Activated naive CD4-positive, alpha-beta T cell treated with anti-CD3 and anti-CD28 coated beads, Interleukin-2, amount 50 U/mL, for 16 hours (primary cell): ENCODE measurements at regions not wholly inside any gene's neighbourhood (a gene's known extent, or its start where the extent isn't known, plus 50 kb on each side); places are given as distances from the start of the nearest gene placed in this dataset.

Experiments
- DNase-seq: peaks from one replicate; pipeline ENCODE4 v3.0.0-alpha.2; 2020

DNA sequence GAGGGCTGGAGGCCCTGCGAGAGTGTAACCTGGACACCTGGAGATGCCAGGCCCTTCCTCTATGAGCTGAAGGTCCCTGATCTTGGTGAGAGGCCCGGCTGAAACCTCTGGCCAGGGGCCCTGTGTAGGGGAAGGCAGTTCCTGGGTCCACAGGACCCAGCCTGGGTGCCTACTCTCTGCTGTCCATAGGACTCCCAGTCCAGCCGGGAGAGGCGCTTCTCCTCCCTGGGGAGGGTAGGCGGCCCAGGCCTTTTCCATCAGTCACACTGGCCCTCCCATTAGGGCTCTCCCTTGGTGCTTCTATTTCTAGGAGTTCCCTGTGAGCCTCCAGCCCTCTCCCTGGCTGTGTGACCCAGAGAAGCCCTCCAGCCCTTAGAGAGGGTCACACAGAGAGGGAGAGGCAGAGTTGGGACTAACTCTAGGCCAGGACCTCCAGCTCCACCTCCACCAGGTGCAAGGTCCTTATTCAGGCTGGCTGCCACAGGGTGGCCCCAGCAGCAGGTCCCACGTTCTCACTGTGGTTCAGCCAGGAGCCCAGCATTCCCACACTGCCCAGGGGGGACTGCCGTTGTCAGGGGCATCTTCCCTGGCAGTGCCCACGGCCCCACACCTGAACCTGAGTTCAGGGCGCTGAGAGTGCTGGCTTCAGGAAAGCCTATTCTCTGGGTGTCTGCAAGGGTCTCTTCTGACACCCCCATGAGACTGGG is 146.8 kb downstream of the SMAD6 start:
- DNase-seq: no peak

DNA sequence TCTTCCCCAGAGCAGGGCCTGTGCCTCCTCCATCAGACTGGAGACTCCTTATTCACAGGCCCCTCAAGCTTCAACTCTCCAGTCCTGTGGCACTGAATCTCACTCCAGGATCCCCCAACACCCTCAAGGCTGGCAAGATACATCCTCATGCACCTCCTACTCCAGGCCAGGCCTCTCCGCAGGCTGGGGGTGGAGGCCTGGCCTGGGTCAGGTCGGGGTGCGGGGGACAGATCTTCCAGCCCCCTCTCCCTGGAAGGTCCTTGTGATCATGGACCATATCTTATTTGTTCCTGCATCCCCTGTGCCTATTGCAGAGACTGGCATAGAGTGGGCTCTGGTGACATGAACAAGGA is 147.3 kb downstream of the SMAD6 start:
- no peak for DNase-seq

- DNase-seq: no peak
These were observed 147.7 kb downstream of the SMAD6 start for GRCh38 chr15:66849746-66850077.

DNA sequence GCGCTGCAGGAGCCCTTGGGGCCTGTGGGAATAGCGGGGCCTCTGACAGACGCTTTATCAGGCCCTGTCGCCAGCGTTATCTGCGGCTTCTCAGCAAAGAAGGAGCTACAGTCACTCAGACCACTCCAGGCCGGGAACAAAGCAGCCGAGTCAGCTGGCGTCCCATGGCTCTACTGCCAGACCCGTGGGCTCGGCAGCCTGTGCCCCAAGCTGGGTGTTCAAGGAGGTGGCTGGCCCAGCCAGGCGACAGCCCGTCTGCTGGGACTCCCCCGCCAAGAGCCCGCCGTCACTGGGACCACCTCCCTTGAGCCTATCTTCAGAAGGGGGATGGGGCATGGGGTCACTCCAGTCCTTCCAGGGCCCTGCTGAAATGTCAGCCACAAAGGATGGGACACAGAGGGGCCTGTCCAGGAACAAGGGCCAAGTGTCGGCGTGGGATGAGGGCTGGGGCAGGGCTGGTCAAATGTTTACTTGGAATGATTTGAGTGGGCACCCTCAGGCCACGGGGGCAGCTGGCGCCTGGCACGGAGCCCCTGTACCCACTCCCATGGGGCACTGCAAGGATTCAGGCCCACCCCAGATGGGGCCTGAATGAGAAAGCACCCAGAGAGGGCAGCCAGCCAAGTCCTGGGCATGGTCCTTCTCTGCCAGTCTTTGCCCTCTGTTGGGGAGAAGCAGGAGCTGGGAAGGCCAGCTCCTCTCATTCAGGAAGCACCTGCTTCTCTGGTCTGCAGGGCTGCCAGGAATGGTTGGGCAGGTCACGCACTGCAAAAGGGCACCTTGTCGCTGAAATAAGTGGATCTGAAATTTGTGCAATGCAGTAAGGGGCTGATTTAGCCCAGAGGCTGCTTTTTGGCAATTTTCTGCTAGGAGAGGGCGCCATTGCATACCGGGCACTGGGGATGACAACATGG is 148.3 kb downstream of the SMAD6 start:
- DNase-seq: no peak

- no peak for DNase-seq
These were observed 148.9 kb downstream of the SMAD6 start for GRCh38 chr15:66850996-66851310.

GRCh38 chr15:66851311-66852063 is 149.5 kb downstream of the SMAD6 start:
- peak; percentile 80 for DNase-seq

- no peak for DNase-seq
These were observed 150.2 kb downstream of the SMAD6 start for GRCh38 chr15:66852064-66852905.

DNA sequence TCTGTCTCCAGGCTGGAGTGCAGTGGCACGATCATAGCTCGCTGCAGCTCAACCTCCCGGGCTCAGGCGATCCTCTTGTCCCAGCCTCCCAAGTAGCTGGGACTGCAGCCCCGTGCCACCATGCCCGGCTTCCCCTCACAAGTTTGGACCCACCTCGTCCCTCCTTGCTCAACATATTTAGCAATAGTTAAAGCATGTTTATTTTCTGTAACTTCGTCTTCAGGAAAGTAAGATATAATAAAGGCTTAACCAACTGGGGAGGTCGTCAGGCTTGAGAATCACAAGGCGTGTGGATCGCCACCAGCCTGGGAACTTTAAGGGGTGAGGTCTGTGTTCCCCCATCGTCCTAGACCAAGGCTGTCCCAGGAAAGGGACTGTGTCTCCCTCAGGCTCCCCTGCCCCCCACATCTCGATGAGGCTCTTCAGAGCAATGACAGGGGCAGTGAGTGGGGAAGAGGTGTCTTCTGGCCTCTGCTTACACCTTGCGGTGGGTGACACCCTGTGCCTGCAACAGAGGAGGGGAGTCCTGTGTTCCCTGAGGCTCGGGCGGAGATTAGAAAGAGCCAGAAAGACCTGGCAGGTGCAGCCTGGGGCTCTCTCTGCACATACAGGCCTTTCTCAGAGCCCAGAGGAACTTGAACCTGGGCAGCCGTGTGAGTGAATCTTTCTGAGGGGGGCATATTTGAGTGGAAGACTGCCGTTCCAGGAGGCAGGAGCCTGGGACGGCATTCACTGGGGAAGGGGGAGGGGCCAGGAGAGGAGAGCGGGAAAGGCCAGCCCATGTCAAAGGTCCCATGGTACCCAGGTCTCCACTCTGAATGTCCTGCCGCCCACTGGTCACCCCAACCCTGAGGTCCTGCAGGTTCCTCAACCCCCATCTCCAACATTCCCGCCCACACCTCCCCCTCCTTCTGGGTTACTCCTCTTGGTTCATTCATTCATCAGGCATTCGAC is 152.3 kb downstream of the SMAD6 start:
- DNase-seq: no peak

GRCh38 chr15:66855041-66855440 is 153.0 kb downstream of the SMAD6 start:
- DNase-seq: no peak

- DNase-seq: no peak
These were observed 155.7 kb downstream of the SMAD6 start for GRCh38 chr15:66857694-66858093.

GRCh38 chr15:66858423-66859207 is 156.6 kb downstream of the SMAD6 start:
- no peak for DNase-seq

DNA sequence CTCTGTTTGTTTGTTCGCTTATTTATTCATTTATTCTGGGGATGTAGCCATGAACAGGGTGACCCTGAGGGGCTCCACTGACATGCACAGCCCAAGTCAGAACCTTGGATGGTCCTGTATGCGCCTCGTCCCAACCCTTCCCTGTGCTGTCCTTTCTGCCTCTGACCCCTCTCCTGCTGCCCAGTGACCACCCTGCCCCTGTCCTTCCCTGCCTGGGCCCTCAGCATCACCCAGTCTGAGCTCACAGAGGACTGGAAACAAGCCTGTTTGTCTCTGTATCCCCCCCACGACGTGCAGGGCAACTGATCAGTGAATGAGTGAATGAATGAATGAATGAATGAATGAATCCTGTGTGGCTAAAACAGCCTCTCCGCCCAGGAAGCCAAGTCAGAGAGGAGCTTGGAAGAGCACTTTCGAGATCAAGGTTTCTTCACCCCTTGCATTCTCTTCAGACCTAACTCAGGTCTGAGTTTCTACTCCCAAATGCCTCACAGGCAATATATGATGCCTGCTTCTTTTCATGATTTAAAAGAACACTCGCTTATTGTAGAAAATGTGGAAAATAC is 157.7 kb downstream of the SMAD6 start:
- no peak for DNase-seq

DNA sequence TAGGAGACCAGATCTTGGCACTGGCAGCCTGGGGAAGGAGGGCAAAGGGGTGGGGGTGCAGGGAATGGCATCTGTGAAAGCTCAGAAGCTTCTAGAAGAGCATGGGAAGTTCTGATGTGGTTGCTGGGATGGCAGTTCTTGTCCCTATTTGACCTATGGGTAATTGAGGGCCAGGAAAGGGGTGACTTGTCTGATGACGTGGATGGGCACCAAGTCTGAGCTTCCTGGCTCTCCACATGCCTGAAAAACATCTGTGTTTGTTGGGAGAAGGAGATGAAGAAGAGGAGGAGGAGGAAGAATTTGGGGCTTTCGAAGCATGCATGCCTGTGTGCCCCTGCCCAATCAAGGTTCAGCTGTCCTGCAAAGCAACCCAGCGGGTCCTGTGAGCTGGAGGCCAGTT is 158.8 kb downstream of the SMAD6 start:
- DNase-seq: no peak

DNA sequence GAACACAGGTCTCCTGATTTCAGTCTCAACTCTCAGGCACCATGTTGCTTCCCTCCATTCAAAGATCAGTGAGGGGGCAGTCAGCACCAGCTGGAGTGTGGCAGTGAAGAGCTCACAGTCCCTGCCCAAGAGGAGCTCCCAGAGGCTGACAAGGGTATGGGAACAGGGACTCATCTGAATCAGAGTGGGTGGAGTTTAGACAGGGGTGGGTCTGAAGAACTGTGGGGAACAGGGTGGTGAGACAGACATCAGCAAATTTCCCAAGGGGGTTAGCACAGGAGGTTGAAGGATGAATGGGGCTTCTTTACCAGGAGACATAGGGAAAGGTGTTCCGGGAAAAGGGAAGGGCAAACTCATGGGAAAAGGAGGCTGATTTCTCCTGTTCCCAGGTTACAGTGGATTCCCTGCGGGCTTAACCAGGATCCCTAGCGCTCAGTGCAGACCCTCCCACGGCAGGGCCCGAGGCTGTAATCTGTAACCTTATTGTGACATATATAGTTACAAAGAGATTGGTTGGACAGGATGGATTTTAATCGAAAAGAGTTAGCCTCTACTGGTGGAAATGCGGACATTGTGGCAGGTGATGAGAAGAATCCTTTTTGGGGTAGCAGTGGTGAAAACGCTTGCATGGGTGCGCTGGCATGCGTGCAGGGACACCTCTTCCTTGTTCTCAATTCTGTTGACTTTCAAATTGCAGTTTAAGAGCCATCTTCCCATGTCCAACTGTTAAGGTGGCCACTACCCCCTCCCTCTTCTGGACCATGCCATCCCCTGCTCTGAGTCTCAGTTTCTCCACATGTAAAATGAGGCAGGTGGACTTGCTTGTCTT is 160.3 kb downstream of the SMAD6 start:
- no peak for DNase-seq

- DNase-seq: peak; percentile 76
These were observed 160.9 kb downstream of the SMAD6 start for GRCh38 chr15:66862940-66863335.

DNA sequence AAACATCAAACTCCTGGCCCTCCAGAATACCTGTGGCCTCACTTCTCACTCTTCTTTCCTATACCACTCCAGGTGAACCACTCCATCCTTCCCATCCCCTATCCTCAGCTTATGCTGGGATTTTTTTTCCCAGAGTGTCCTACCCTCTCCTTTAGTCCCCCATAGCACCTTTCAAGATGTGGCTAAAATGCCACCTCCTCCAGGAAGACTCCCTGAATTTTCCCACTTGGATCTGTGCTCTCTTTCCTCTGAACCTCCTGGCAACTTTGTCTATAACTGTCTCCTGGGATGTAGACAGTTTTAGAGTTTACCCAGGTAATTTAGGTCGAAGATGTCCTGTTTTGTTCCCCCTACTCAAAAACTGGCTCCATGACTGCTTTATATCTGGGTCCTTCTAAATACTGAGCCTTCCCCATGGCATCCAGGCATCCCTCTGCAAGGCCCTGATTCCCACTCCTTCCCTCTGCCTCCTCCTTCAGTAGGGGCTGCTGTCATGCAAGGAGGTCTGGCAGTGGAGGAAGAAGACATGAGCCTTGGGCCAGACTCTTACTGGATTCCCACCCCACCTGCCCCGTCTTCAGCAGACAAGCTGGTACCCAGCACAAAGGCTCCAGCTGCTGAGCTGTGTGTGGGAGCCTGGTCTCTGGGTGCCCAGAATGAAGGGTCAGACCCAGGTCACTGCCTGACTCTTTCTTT is 161.5 kb downstream of the SMAD6 start:
- no peak for DNase-seq

DNA sequence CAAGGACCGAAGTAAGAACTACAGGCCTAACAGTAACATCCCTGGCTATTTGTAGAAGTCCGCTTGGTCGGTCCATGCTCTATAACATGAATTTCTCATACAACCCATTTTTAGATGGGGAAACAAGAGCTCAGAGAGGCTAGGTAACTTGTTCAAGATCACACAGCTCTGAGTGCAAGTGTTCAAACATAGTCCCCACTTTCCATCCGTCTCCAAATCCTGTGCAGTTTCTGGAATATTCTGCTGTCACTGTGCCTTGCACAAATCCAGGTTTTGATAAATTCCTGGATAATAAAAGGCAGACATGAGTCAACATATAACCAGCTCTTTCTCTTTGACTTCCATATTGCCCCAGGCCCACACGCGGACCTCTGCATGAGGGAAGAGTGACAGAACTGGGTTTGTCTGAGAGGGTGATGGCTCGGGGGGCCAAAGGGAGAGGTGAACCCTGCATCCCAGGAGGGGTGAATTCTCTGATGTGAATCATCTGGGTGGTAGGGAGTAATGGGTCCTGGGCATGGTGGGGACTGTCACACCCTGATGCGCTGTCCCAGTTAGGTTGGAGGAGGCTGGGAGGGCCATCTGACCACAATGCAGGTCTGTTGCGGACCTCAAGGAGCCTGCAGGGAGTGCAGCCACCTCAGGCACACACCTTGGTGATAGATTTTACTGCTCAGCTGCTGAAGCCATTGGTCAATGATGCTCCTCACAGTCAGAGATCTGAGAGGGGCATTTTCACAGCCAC is 162.2 kb downstream of the SMAD6 start:
- no peak for DNase-seq

DNA sequence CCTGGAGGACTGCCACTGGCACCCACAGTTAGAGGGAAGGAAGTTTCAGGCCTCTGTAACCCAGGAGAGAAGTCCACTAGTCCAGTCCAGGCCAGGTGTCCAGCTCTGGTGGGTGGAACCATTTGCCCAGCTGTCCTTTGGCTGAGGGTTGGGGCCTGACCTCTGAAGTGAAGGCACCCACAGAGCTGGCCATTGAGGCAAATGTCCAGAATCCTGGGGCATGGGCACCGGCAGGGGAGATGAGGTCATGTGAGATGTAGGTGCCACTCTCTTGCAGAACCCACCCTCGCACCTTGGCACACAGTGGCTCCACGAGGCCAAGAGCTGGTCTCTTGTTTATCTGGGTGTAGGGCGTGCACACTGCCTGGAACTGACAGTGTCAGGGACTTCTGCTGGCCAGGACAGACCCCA is 162.8 kb downstream of the SMAD6 start:
- no peak for DNase-seq
